ENCODE measurements at regions not wholly inside any gene's neighbourhood (a gene's known extent, or its start where the extent isn't known, plus 50 kb on each side); places are given as distances from the start of the nearest gene placed in this dataset.

DNA sequence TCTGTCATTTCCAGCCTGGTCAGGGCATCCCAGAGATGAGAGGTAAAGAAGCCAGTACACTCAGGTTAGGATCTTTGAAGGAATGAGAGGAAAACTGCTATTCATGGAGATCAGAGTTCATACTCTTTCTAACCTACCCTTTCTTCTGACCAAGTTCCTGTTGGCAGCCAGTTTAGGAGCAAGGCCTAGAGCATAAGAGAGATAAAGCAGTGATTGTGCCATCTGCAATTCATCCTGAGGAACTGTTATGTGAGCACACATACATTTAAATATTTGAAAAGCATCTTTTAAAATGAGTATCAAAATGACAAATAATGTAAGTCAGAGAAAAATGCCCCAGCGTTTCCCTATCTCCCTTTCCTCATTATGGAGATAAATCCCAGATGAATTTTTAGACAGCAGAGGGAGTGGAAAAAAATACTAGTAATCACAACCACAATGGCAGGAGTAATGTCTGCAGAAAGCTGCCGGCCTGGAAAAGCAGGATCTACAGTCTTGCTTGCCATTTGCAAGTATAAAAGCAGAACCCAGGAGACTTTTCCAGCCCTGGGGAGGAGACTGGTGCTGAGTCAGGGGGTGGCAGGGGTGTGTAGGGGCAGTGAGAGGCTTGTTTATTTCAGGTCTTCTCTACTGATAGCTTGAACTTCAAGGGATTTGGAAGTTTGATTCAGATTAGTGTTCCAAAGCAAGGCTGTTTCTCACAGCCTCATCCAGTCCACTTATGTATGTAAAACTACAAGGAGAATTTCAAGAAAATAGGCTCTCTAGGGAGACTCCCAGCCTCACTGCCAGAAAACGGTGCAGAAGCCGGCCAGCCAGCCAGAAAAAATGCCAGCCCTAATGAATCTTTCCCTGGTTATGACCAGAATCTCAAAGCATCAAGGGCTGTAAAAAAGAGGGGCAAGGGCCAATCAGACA, 1052.4 kb downstream of the TUSC7 start:
- TF ChIP-seq ZNF121 (CRISPR knock-in tag; conservative IDR thresholded peaks at IDR 0.05) (no peak), CBX3 (IDR thresholded peaks at IDR 0.05; ENCODE audit: borderline replicate concordance in 1 of 2, low read length in 2 of 2) (no peak)

Data from K562 (cell line).